PC-9 (cell line): ENCODE measurements at regions not wholly inside any gene's neighbourhood (a gene's known extent, or its start where the extent isn't known, plus 50 kb on each side); places are given as distances from the start of the nearest gene placed in this dataset.

ENCODE experiments used
- EZH2 ChIP-seq: fragments of 200-600 bp; sonication (generic); IDR thresholded peaks from 2 replicates; pipeline ENCODE4 v1.8.0; 2017; ENCODE audit warnings: antibody characterized with exemption, low read depth
- TF ChIP-seq, protein P1 (sequence below): fragments of 200-600 bp; sonication (generic); conservative IDR thresholded peaks from 2 replicates; pipeline ENCODE4 v1.6.1; 2017; ENCODE audit warnings: mixed run types, antibody characterized with exemption, mild to moderate bottlenecking, moderate library complexity

DNA sequence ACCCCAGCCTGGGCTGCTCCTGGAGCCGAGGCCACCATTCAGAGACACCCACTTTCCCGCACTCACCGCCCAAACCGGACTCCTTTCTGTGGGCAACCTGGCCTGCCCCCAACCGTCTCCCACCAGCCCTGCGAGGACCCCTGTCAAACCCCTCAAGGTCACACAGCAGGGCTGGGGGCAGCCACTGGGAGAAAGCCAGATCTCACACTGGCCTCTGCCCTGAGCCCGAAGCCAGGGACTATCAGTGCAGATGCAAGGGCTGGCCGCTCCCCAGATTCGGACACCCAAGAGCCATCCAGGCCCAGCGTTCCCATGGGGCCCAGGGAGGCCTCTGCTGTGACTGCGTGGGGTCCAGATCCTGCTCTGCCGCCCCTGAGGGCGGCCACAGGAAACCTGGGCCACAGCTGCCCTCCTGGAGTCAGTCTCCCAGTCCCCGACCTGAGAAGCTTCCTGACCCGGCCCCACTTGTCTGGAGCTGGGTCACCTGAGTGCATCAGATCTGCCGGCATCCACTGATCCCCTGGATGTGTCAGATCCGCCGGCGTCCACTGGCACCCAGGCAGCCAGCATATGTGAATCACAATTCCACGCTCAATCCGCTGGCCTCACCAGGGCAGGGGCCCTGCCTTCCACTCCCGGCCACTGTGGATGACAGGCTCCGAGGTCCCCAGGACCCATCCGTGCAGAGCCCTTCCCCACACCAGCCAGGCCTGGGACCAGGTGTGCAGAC lies 139.7 kb downstream of the BRD1 start:
- TF ChIP-seq, protein P1, sequence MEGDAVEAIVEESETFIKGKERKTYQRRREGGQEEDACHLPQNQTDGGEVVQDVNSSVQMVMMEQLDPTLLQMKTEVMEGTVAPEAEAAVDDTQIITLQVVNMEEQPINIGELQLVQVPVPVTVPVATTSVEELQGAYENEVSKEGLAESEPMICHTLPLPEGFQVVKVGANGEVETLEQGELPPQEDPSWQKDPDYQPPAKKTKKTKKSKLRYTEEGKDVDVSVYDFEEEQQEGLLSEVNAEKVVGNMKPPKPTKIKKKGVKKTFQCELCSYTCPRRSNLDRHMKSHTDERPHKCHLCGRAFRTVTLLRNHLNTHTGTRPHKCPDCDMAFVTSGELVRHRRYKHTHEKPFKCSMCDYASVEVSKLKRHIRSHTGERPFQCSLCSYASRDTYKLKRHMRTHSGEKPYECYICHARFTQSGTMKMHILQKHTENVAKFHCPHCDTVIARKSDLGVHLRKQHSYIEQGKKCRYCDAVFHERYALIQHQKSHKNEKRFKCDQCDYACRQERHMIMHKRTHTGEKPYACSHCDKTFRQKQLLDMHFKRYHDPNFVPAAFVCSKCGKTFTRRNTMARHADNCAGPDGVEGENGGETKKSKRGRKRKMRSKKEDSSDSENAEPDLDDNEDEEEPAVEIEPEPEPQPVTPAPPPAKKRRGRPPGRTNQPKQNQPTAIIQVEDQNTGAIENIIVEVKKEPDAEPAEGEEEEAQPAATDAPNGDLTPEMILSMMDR, result no peak
- no peak; the same call in 1 of the 2 replicates for TF ChIP-seq EZH2
